GM12865 (cell line): ENCODE measurements at regions not wholly inside any gene's neighbourhood (a gene's known extent, or its start where the extent isn't known, plus 50 kb on each side); places are given as distances from the start of the nearest gene placed in this dataset.

Experiments
- DNase-seq: peaks from one replicate; pipeline ENCODE4 v3.0.0; 2010; ENCODE audit warnings: low read depth
- H3K4me3 ChIP-seq: 2 replicates; pipeline ENCODE4 v1.5.1; 2011; ENCODE audit warnings: mild to moderate bottlenecking, low read depth, low read length, control low read depth
- CTCF ChIP-seq: IDR thresholded peaks from 2 replicates; pipeline ENCODE4 v1.5.1; 2011; ENCODE audit warnings: low read length, control low read depth, low read depth, inconsistent platforms; ENCODE audit not compliant: insufficient read depth; ENCODE audit errors: missing control alignments

GRCh38 chr6:130514712-130515111 lies 148.9 kb downstream of the TMEM200A start:
- no peak for DNase-seq
- TF ChIP-seq CTCF, result no peak
- no peak overlapping the region for H3K4me3 ChIP-seq

DNA sequence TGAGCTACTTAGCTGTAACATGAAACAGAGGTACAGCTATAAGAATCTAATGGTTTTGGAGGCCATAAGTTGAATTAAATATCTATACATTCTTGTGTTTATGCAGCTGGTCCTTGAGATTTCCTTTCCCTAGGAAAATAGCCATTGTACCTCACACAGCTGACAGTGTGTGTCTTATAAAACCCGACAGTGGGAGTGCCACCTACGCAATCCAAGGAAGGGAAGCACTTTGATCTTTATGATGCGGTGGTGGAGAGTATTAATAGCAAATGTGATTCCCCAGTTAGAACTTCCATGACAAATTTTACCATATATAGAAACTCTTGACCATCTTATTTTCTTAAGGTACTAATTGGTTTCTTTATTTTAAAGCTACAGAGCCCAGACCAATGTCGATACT lies 149.5 kb downstream of the TMEM200A start:
- TF ChIP-seq CTCF, result no peak
- no peak overlapping the region for H3K4me3 ChIP-seq
- no peak for DNase-seq

GRCh38 chr6:130516604-130517003 lies 150.8 kb downstream of the TMEM200A start:
- DNase-seq, result peak; percentile 19
- no peak overlapping the region for H3K4me3 ChIP-seq
- no peak for TF ChIP-seq CTCF

DNA sequence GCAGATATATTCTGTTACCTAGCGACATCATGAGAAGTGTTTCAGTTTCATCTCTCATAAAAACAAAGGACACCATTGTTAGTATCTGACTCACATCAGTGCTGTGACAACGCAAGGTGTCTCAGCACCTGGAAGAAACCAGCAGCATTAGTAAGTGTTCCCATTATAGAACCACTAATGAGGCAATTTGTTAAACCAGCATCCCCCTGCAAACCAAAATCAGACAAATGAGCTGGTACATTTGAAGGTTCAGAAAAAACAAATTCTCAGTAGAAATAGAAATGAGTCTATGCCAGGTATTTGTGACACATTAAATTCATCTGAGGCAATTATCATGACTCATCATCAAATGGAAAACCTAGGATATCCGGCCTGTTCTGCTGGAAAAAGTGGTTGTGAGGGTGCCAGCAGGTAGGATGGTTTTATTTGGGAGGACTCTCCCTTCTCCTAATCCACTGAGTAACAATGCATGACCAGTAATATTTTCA lies 151.7 kb downstream of the TMEM200A start:
- no peak overlapping the region for H3K4me3 ChIP-seq
- TF ChIP-seq CTCF, result no peak
- DNase-seq, result peak; percentile 79

DNA sequence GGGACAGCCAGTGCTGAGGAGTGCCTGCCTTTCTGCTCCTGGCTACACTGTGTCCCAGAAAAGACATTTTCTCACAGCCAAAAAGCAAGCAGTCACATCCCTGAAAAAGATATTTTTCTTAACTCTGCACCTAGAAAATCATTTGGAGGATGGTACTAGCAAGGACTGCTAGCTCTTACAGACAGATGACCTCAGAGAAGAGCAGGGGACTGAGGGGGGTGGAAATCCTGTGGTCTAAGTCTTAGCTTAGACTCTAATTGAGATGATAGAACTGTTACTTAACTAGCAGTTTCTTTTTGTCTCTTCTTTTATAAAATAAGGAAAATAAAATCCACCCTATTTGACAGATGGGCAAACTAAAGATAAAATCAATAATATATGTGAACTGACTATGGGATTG lies 152.8 kb downstream of the TMEM200A start:
- TF ChIP-seq CTCF, result no peak
- no peak overlapping the region for H3K4me3 ChIP-seq
- no peak for DNase-seq

- TF ChIP-seq CTCF, result no peak
- H3K4me3 ChIP-seq, result no peak overlapping the region
- no peak for DNase-seq
These were observed 154.4 kb downstream of the TMEM200A start for GRCh38 chr6:130520221-130520620.

DNA sequence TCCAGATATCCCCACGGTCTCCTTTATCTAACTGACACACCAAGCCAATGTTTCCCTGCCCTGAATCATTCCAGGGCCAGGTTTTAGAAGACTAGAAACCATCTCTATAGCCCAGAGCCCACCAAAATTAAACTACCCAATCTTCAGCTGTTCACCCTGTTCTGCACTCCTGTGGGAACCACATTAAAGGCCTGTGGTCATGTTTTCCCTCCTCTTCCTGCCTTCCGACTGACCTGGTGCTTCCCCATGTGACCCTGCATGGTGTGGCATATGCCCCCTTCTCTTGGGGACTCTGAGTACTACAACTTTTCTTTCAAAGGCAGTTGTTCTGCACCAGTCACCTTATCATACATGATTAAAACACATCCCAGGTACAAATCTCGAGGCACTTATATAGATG lies 155.0 kb downstream of the TMEM200A start:
- DNase-seq, result no peak
- H3K4me3 ChIP-seq, result no peak overlapping the region
- no peak for TF ChIP-seq CTCF
